Epithelial cell of proximal tubule (primary cell): ENCODE measurements at regions not wholly inside any gene's neighbourhood (a gene's known extent, or its start where the extent isn't known, plus 50 kb on each side); places are given as distances from the start of the nearest gene placed in this dataset.

Experiments
- DNase-seq: peaks from one replicate; pipeline ENCODE4 v3.0.0-alpha.2; 2011; ENCODE audit warnings: low read depth
- H3K4me3 ChIP-seq: 2 replicates; pipeline ENCODE4 v1.5.1; 2011; ENCODE audit warnings: low read depth, mild to moderate bottlenecking, low read length
- TF ChIP-seq, protein P1 (sequence below): conservative IDR thresholded peaks from 2 replicates; pipeline ENCODE4 v1.5.1; 2012; ENCODE audit warnings: low read depth, mild to moderate bottlenecking, low read length

DNA sequence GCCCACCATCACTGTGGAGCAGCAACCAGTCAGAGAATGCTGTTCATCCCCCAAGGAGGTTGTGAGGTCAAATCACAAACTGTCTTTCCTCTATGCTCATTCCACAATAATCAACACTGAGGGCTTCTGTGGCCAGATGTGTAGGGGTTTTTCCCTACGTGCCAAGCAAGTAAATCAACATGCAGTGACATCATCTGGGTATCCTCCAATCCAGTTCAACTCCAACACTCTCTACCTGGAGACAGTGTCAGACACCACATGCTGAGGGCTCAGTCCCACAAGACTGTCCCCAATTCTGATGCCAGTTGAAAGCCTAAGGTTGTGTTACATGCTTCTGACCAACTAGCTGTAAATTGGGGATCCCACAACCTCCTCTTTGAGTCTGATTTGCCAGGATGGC, 57.3 kb upstream of the DMRT1 start:
- no peak for DNase-seq
- TF ChIP-seq, protein P1, sequence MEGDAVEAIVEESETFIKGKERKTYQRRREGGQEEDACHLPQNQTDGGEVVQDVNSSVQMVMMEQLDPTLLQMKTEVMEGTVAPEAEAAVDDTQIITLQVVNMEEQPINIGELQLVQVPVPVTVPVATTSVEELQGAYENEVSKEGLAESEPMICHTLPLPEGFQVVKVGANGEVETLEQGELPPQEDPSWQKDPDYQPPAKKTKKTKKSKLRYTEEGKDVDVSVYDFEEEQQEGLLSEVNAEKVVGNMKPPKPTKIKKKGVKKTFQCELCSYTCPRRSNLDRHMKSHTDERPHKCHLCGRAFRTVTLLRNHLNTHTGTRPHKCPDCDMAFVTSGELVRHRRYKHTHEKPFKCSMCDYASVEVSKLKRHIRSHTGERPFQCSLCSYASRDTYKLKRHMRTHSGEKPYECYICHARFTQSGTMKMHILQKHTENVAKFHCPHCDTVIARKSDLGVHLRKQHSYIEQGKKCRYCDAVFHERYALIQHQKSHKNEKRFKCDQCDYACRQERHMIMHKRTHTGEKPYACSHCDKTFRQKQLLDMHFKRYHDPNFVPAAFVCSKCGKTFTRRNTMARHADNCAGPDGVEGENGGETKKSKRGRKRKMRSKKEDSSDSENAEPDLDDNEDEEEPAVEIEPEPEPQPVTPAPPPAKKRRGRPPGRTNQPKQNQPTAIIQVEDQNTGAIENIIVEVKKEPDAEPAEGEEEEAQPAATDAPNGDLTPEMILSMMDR: no peak
- H3K4me3 ChIP-seq: no peak overlapping the region

DNA sequence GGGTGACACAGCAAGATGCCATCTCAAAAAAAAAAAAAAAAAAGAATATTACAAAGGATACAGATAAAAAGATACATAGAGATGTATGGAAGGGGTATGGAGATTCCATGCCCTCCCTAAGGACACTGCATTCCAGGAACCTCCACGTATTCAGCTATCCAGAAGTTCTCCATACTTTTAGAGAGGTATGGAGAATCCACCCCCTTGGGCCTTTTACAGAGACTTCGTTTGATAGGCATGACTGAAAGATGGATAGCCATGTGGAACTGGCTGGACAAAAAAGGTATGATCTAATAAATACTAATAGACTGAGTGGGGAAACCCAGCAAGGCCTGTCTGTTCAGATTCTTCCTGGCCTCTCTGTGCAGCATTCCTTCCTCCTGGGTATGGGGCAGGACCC, 56.6 kb upstream of the DMRT1 start:
- H3K4me3 ChIP-seq: no peak overlapping the region
- DNase-seq: no peak
- TF ChIP-seq, protein P1: no peak

DNA sequence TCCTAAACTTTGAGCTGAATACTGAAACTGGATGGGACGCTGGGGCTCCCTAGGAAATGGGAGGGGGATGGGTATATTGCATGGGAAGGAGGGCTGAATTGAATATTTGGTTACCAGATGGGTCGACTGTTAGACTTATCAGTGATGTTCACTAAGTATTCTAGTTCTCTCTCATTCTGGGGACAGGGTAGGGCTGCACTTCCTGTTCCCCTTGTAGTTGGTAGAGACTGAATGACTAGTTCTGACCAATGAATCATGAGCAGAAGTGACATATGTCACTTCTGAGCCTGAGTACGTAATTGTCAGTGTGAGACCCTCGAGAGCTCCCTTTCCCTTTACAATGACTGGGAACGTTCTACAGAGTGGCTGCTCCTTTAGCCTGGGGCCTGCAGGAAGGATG, 55.5 kb upstream of the DMRT1 start:
- H3K4me3 ChIP-seq: no peak overlapping the region
- no peak for DNase-seq
- TF ChIP-seq, protein P1: no peak

- no peak for DNase-seq
- TF ChIP-seq, protein P1: no peak
- H3K4me3 ChIP-seq: no peak overlapping the region
Observed at GRCh38 chr9:786405-786804, 55.1 kb upstream of the DMRT1 start.

DNA sequence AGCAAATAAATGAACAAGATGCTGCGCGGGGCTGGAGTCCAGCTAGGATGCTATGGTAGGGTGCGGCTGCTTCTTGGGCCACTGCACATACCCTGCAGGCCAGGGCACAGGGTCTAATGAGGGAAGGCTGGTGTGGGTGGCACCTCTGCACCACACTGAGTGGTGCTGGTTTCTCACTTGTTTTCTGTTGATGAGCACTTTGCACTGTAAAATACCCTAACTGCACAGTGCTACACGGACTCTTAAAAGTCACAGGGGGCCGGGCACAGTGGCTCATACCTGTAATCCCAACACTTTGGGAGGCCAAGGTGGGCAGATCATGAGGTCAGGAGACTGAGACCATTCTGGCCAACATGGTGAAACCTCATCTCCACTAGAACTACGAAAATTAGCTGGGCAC, 52.7 kb upstream of the DMRT1 start:
- no peak for DNase-seq
- no peak overlapping the region for H3K4me3 ChIP-seq
- TF ChIP-seq, protein P1: no peak
